OCI-LY7 (cell line): ENCODE measurements at regions not wholly inside any gene's neighbourhood (a gene's known extent, or its start where the extent isn't known, plus 50 kb on each side); places are given as distances from the start of the nearest gene placed in this dataset.

ENCODE experiments used
- BruUV-seq: library from RNA; stranded (reverse); fragments of 400-500 nt; replicated peaks from 2 replicates; lab custom pipeline; 2021; lab: Mats Ljungman, UMichigan
- CTCF ChIA-PET: fragments of 300-600 bp; sonication (Branson Sonifier 250); formaldehyde crosslinking; loops from one replicate; lab custom pipeline; 2022; ENCODE audit warnings: antibody characterized with exemption; ENCODE audit not compliant: unreplicated experiment; lab: Charles Lee
- POLR2A ChIA-PET: fragments of 300-600 bp; sonication (Branson Sonifier 250); formaldehyde crosslinking; loops from one replicate; lab custom pipeline; 2022; ENCODE audit warnings: antibody characterized with exemption; lab: Charles Lee
- DNase-seq: peaks from one replicate; pipeline ENCODE4 v3.0.0-alpha.2; 2015; ENCODE audit warnings: low spot score
- H2AFZ ChIP-seq: fragments of 200-600 bp; sonication (generic), shearing (Covaris generic); 2 replicates; pipeline ENCODE4 v1.6.1; 2014; ENCODE audit warnings: mild to moderate bottlenecking, antibody characterized with exemption, low read length, moderate library complexity
- H3K27ac ChIP-seq: fragments of 200-600 bp; sonication (generic); 2 replicates; pipeline ENCODE4 v1.5.1; 2014; ENCODE audit warnings: mixed run types, low read depth, mild to moderate bottlenecking, moderate library complexity, low read length, inconsistent platforms; ENCODE audit not compliant: poor library complexity, severe bottlenecking
- H3K36me3 ChIP-seq: fragments of 200-600 bp; sonication (generic); 2 replicates; pipeline ENCODE4 v1.6.1; 2014; ENCODE audit warnings: mild to moderate bottlenecking, antibody characterized with exemption, low read length, moderate library complexity, mixed read lengths; ENCODE audit not compliant: insufficient read depth
- H3K4me1 ChIP-seq: fragments of 200-600 bp; sonication (generic); 2 replicates; pipeline ENCODE4 v1.5.1; 2014; ENCODE audit warnings: mild to moderate bottlenecking, low read length; ENCODE audit not compliant: insufficient read depth, poor library complexity, severe bottlenecking
- H3K4me2 ChIP-seq: fragments of 200-600 bp; sonication (generic); 2 replicates; pipeline ENCODE4 v1.6.1; 2014; ENCODE audit warnings: mild to moderate bottlenecking, low read length
- H3K4me3 ChIP-seq: fragments of 200-600 bp; sonication (generic); 2 replicates; pipeline ENCODE4 v1.5.1; 2014; ENCODE audit warnings: mild to moderate bottlenecking, low read depth, low read length; ENCODE audit not compliant: poor library complexity, severe bottlenecking
- H3K79me2 ChIP-seq: fragments of 200-600 bp; sonication (generic); 2 replicates; pipeline ENCODE4 v1.6.1; 2016; ENCODE audit warnings: low read depth, mild to moderate bottlenecking, low read length, moderate library complexity, mixed read lengths; ENCODE audit not compliant: insufficient read depth
- H3K9me2 ChIP-seq: fragments of 200-600 bp; sonication (generic); 2 replicates; pipeline ENCODE4 v1.6.1; 2016; ENCODE audit warnings: mild to moderate bottlenecking, low read length, mixed read lengths; ENCODE audit not compliant: insufficient read depth
- H3K9me3 ChIP-seq: fragments of 200-600 bp; sonication (generic); 2 replicates; pipeline ENCODE4 v1.6.1; 2014; ENCODE audit warnings: mild to moderate bottlenecking, mixed run types, low read length, mixed read lengths
- H4K20me1 ChIP-seq: fragments of 200-600 bp; sonication (generic); 2 replicates; pipeline ENCODE4 v1.6.1; 2014; ENCODE audit warnings: mild to moderate bottlenecking, antibody characterized with exemption, low read length, moderate library complexity, mixed read lengths; ENCODE audit not compliant: insufficient read depth
- EZH2phosphoT487 ChIP-seq: fragments of 200-600 bp; sonication (generic); IDR thresholded peaks from 2 replicates; pipeline ENCODE4 v1.6.1; 2018; ENCODE audit warnings: low read depth, borderline replicate concordance, mild to moderate bottlenecking, mixed run types, antibody characterized with exemption, low read length, moderate library complexity, mixed read lengths
- intact Hi-C: fragments of 100-400 bp; cut with micrococcal nuclease; formaldehyde crosslinking; loops from one replicate; pipeline ENCODE4 v1.10.0; 2022; ENCODE audit not compliant: unreplicated experiment
- TF ChIP-seq, protein P1 (sequence below): fragments of 200-600 bp; sonication (generic); conservative IDR thresholded peaks from 2 replicates; pipeline ENCODE4 v1.5.1; 2014; ENCODE audit warnings: mild to moderate bottlenecking, antibody characterized with exemption, low read length, moderate library complexity, mixed read lengths

DNA sequence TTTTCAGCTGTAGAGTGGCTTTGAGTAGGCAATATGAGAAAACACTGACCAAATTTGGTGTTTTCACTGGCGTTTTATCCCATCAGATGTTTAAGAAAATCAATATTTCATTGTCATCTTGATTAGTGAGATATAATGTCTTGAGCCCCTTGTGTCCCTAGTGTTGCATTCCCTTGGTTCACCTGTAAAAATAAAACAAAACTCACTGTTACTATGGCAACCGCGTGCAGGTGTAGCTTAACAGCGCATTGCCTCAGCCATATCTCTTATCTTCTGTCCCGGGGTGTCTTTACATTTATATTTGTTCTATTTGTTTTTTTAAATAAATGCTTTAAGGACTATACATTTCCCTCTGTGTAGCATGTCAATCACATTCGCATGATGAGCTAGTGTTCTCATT lies 551.6 kb downstream of the ZIC1 start:
- no peaks in the 10 kb centered on the region for H3K9me2 ChIP-seq
- no peak overlapping the region for H3K27ac ChIP-seq
- no peaks in the 10 kb centered on the region for H3K4me1 ChIP-seq
- H3K4me2 ChIP-seq = no peak overlapping the region
- intact Hi-C loops = no loop called here
- POLR2A ChIA-PET = interaction anchor here (0.5 to 0.9 kb wide), 3 partner anchors 15 to 746 kb away, joined by 3 to 4 read pairs (median 3); no protein-coding TSS in a partner anchor
- no peak for DNase-seq
- H3K4me3 ChIP-seq = no peak overlapping the region
- no peaks in the 10 kb centered on the region for H4K20me1 ChIP-seq
- H3K79me2 ChIP-seq = no peaks in the 10 kb centered on the region
- no peaks in the 10 kb centered on the region for H3K36me3 ChIP-seq
- no peak overlapping the region for H2AFZ ChIP-seq
- BruUV-seq = no TSS peak
- no peaks in the 10 kb centered on the region for H3K9me3 ChIP-seq
- TF ChIP-seq EZH2phosphoT487 = no peak
- TF ChIP-seq, protein P1, sequence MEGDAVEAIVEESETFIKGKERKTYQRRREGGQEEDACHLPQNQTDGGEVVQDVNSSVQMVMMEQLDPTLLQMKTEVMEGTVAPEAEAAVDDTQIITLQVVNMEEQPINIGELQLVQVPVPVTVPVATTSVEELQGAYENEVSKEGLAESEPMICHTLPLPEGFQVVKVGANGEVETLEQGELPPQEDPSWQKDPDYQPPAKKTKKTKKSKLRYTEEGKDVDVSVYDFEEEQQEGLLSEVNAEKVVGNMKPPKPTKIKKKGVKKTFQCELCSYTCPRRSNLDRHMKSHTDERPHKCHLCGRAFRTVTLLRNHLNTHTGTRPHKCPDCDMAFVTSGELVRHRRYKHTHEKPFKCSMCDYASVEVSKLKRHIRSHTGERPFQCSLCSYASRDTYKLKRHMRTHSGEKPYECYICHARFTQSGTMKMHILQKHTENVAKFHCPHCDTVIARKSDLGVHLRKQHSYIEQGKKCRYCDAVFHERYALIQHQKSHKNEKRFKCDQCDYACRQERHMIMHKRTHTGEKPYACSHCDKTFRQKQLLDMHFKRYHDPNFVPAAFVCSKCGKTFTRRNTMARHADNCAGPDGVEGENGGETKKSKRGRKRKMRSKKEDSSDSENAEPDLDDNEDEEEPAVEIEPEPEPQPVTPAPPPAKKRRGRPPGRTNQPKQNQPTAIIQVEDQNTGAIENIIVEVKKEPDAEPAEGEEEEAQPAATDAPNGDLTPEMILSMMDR = no peak
- CTCF ChIA-PET = no interaction called here

DNA sequence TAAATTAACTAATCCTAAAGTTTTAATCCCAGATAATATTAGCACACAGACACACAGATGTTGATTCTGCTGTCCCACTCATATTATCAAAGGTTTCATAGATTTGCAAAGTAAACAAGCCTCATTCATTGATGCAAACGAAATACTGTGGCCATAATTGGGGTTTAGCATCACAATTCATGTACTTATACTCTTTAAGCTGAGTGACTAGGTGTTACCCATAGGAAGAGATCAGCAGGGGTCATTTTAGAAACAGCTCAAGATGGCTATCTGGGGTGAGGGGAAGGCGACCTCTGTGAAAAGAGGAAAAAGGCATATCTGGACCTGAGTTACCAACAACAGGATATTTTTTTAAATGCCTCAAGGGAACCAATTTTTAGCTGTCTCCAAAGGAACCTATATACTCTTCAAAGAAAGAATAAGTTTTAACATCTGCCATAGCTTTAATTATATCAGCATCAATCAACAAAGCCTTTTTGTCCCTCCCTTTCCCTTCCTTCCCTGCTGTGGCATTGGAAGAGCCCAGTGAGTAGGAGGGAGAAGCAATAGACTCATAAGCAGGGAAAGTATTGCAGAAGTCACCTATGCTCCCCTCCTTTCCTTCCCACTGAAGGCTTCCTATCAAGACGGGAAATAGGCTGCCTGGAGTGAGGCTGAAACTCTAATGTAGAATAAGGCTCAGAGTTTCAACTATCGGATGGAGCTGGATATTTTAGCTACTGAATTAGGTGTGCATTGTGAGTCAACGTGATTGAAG lies 553.4 kb downstream of the ZIC1 start:
- BruUV-seq = no TSS peak
- ChIA-PET POLR2A (interaction anchor here (0.9 to 1.1 kb wide), 2 partner anchors 9 to 37 kb away, joined by 3 to 5 read pairs; no protein-coding TSS in a partner anchor), CTCF (no interaction called here)
- Histone ChIP-seq H2AFZ (no peak overlapping the region), H4K20me1 (no peaks in the 10 kb centered on the region), H3K4me3 (no peak overlapping the region), H3K9me2 (no peaks in the 10 kb centered on the region), H3K9me3 (no peaks in the 10 kb centered on the region), H3K4me1 (no peaks in the 10 kb centered on the region), H3K27ac (no peak overlapping the region), H3K4me2 (no peak overlapping the region), H3K36me3 (no peaks in the 10 kb centered on the region), H3K79me2 (no peaks in the 10 kb centered on the region)
- intact Hi-C loops = no loop called here
- TF ChIP-seq, protein P1 = no peak
- no peak for TF ChIP-seq EZH2phosphoT487
- no peak for DNase-seq

DNA sequence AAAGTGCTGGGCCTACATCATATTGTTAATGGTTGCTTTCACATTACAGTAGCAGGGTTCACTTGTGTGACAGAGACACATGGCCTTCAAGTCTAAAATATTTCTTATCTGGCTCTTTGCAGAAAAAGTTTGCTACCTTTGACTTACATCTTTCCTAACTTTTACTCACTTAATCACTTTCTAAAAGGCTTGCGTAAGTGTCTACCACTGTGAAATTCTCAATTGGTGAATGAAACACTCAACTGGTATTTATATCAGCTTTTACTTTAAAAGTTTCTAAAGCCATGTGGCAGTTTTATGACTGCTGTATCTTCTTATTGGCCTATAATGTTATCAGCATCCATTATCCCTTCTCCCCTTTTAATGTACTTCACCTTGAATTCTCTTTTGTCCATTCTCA lies 554.5 kb downstream of the ZIC1 start:
- TF ChIP-seq, protein P1 = no peak
- no peak for TF ChIP-seq EZH2phosphoT487
- Histone ChIP-seq H3K79me2 (no peaks in the 10 kb centered on the region), H3K9me2 (no peaks in the 10 kb centered on the region), H4K20me1 (no peaks in the 10 kb centered on the region), H2AFZ (no peak overlapping the region), H3K4me2 (no peak overlapping the region), H3K4me1 (no peaks in the 10 kb centered on the region), H3K27ac (no peak overlapping the region), H3K9me3 (no peaks in the 10 kb centered on the region), H3K4me3 (no peak overlapping the region), H3K36me3 (no peaks in the 10 kb centered on the region)
- intact Hi-C loops = no loop called here
- CTCF ChIA-PET = no interaction called here
- DNase-seq = no peak
- POLR2A ChIA-PET = interaction anchor here (1.1 kb wide), 1 partner anchor 8 kb away, joined by 5 read pairs; no protein-coding TSS in a partner anchor
- no TSS peak for BruUV-seq
